B cell (primary cell): ENCODE measurements at regions not wholly inside any gene's neighbourhood (a gene's known extent, or its start where the extent isn't known, plus 50 kb on each side); places are given as distances from the start of the nearest gene placed in this dataset.

Experiments used
- ATAC-seq: fragments of 200-7000 bp; cut with Tn5 transposase; one replicate; pipeline ENCODE4 v1.10.0; 2021; ENCODE audit warnings: low read depth, mild to moderate bottlenecking, moderate number of reproducible peaks, moderate library complexity
- CTCF ChIA-PET: fragments of 350-600 bp; sonication (Branson Sonifier 250); formaldehyde crosslinking; loops from one replicate; lab custom pipeline; 2021; ENCODE audit warnings: antibody characterized with exemption, inconsistent platforms; lab: Charles Lee
- POLR2A ChIA-PET: fragments of 350-600 bp; sonication (Branson Sonifier 250); formaldehyde crosslinking; loops from one replicate; lab custom pipeline; 2021; ENCODE audit warnings: antibody characterized with exemption; lab: Charles Lee
- DNase-seq: peaks from one replicate; pipeline ENCODE4 v3.0.0; 2013
- H2AFZ ChIP-seq: 2 replicates; pipeline ENCODE4 v1.6.1; 2012; ENCODE audit warnings: mild to moderate bottlenecking, low read depth, low read length; ENCODE audit not compliant: insufficient read depth, poor library complexity, severe bottlenecking
- H3K27ac ChIP-seq, 2 donors: 1 replicate in 1 of 2; 2 replicates in 1 of 2; pipeline ENCODE4 v1.5.1; 2012 to 2013; ENCODE audit warnings: low read length in 2 of 2, mild to moderate bottlenecking in 2 of 2, moderate library complexity in 1 of 2
- H3K27me3 ChIP-seq, 4 experiments: fragments of 200-600 bp in 1 of 4; sonication (generic) in 1 of 4; replicated peaks in 1 of 4; 1 replicate in 2 of 4; 2 replicates in 2 of 4; pipeline versions ENCODE4 v1.6.1 to v1.7.0; 2013 to 2016; ENCODE audit warnings: low read length in 3 of 4, mild to moderate bottlenecking in 2 of 4, mixed read lengths in 1 of 4, moderate library complexity in 1 of 4; ENCODE audit not compliant: insufficient read depth in 4 of 4, control insufficient read depth in 3 of 4; ENCODE audit errors: control extremely low read depth in 1 of 4
- H3K36me3 ChIP-seq, 2 experiments: replicated peaks in 1 of 2; 1 replicate in 1 of 2; 2 replicates in 1 of 2; pipeline versions ENCODE4 v1.6.1 to v1.7.1; 2013; ENCODE audit warnings: low read length in 1 of 2; ENCODE audit not compliant: insufficient read depth in 2 of 2, control insufficient read depth in 1 of 2; ENCODE audit errors: control extremely low read depth in 1 of 2, extremely low read depth in 1 of 2
- H3K4me1 ChIP-seq, 2 donors: fragments of 200-600 bp in 1 of 2; sonication (generic) in 1 of 2; 1 replicate in 1 of 2; 2 replicates in 1 of 2; pipeline versions ENCODE4 v1.5.1 to v1.6.1; 2013 to 2017; ENCODE audit warnings: low read length in 2 of 2; ENCODE audit not compliant: control insufficient read depth in 2 of 2, insufficient read depth in 2 of 2
- H3K4me2 ChIP-seq: replicated peaks from 2 replicates; pipeline ENCODE3; 2012; ENCODE audit warnings: mild to moderate bottlenecking, low read depth, low read length; ENCODE audit not compliant: poor library complexity, severe bottlenecking
- H3K4me3 ChIP-seq, 5 experiments: fragments of 200-600 bp in 1 of 5; sonication (generic) in 1 of 5; 1 replicate in 3 of 5; 2 replicates in 2 of 5; pipeline versions ENCODE4 v1.5.1 to v1.7.0; 2011 to 2016; ENCODE audit warnings: low read length in 4 of 5, mild to moderate bottlenecking in 4 of 5, low read depth in 2 of 5, control low read depth in 1 of 5, moderate library complexity in 1 of 5; ENCODE audit not compliant: insufficient read depth in 1 of 5; ENCODE audit errors: control extremely low read depth in 1 of 5, extremely low read depth in 1 of 5
- H3K79me2 ChIP-seq: fragments of 200-600 bp; sonication (generic); one replicate; pipeline ENCODE4 v1.6.0; 2016; ENCODE audit warnings: low read length; ENCODE audit not compliant: control insufficient read depth, insufficient read depth
- H3K9ac ChIP-seq: fragments of 200-600 bp; sonication (generic); 2 replicates; pipeline ENCODE4 v1.6.1; 2017; ENCODE audit warnings: mild to moderate bottlenecking, low read length, moderate library complexity
- H3K9me3 ChIP-seq, 3 donors: one replicate each; pipeline versions ENCODE4 v1.6.1 to v1.7.1; 2013; ENCODE audit warnings: low read length in 2 of 3; ENCODE audit not compliant: control insufficient read depth in 2 of 3, insufficient read depth in 1 of 3; ENCODE audit errors: control extremely low read depth in 1 of 3
- H4K20me1 ChIP-seq: 2 replicates; pipeline ENCODE4 v1.6.0; 2012; ENCODE audit warnings: mild to moderate bottlenecking, low read length; ENCODE audit not compliant: insufficient read depth, control insufficient read depth, poor library complexity, severe bottlenecking
- H3K27ac Mint-ChIP-seq: one replicate; pipeline ENCODE4 v1.8.0; 2021; ENCODE audit warnings: mixed read lengths
- H3K27me3 Mint-ChIP-seq: one replicate; pipeline ENCODE4 v1.8.0; 2021; ENCODE audit warnings: mixed read lengths
- H3K4me1 Mint-ChIP-seq: one replicate; pipeline ENCODE4 v1.8.0; 2021; ENCODE audit warnings: mixed read lengths
- H3K4me3 Mint-ChIP-seq: one replicate; pipeline ENCODE4 v1.8.0; 2021; ENCODE audit warnings: mixed read lengths
- H3K9me3 Mint-ChIP-seq: one replicate; pipeline ENCODE4 v1.8.0; 2022; ENCODE audit warnings: mixed read lengths; ENCODE audit not compliant: insufficient read depth
- EZH2 ChIP-seq: IDR thresholded peaks from 2 replicates; pipeline ENCODE4 v1.6.1; 2012; ENCODE audit warnings: borderline replicate concordance, low read depth, mild to moderate bottlenecking, moderate library complexity, low read length; ENCODE audit not compliant: insufficient read depth, poor library complexity, severe bottlenecking
- WGBS: methylation state at CpG from one replicate; pipeline ENCODE4 v1.1.5; 2013; ENCODE audit warnings: missing lambda C conversion rate; ENCODE audit not compliant: insufficient coverage; 5-methylcytosine and 5-hydroxymethylcytosine counted together
- intact Hi-C: fragments of 100-400 bp; cut with micrococcal nuclease; formaldehyde crosslinking; loops from one replicate; pipeline ENCODE4 v1.10.0; 2022
- TF ChIP-seq, protein P1 (sequence below): fragments of 200-600 bp; IDR thresholded peaks from one replicate; pipeline ENCODE4 v1.8.0; 2022; ENCODE audit warnings: antibody characterized with exemption, mild to moderate bottlenecking

DNA sequence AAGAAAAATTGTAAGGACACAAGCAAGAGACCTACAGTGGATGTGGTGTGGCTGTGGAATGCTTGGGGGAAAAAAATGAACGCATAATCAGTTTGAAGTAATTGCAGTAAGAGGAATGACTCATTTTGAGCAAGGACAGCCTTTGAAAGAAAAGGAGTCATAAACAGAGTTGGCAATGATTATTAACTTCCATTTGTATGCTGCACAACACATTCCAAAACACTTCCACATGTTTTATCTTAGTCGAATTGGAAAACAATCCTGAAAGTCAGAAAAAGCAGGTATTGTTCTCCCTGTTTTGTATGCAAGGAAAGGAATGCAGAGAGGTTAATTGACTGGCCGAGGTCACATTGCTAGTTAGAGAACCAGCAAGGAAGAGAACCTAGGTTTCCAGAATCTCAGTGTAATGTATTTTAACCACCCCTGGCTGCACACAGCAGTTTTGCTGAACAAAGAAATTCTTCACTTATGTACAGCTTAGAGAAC is 630.0 kb upstream of the MIR17HG start:
- no peak for DNase-seq
- POLR2A ChIA-PET, result no interaction called here
- Mint-ChIP-seq H3K4me1 (no peaks in the 10 kb centered on the region), H3K27ac (no peak overlapping the region), H3K27me3 (no peaks in the 10 kb centered on the region), H3K9me3 (peaks cover 4% of the 10 kb centered on the region), H3K4me3 (no peak overlapping the region)
- Histone ChIP-seq H3K79me2 (no peaks in the 10 kb centered on the region), H3K4me2 (no peak overlapping the region), H2AFZ (no peak overlapping the region), H3K4me1 (no peaks in the 10 kb centered on the region), H3K9me3 (peaks cover 0 to 1% (median 0%) of the 10 kb centered on the region in 3 donors), H3K36me3 (no peaks in the 10 kb centered on the region), H3K27me3 (no peaks in the 10 kb centered on the region), H4K20me1 (no peaks in the 10 kb centered on the region), H3K27ac (no peak overlapping the region), H3K4me3 (no peak overlapping the region), H3K9ac (no peak overlapping the region)
- no peak for TF ChIP-seq EZH2
- TF ChIP-seq, protein P1, sequence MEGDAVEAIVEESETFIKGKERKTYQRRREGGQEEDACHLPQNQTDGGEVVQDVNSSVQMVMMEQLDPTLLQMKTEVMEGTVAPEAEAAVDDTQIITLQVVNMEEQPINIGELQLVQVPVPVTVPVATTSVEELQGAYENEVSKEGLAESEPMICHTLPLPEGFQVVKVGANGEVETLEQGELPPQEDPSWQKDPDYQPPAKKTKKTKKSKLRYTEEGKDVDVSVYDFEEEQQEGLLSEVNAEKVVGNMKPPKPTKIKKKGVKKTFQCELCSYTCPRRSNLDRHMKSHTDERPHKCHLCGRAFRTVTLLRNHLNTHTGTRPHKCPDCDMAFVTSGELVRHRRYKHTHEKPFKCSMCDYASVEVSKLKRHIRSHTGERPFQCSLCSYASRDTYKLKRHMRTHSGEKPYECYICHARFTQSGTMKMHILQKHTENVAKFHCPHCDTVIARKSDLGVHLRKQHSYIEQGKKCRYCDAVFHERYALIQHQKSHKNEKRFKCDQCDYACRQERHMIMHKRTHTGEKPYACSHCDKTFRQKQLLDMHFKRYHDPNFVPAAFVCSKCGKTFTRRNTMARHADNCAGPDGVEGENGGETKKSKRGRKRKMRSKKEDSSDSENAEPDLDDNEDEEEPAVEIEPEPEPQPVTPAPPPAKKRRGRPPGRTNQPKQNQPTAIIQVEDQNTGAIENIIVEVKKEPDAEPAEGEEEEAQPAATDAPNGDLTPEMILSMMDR, result no peak
- CTCF ChIA-PET, result no interaction called here
- intact Hi-C loops, result no loop called here
- ATAC-seq, result no peak
- 100% methylated on average over 1 of the region's 3 CpGs for whole genome bisulfite sequencing

DNA sequence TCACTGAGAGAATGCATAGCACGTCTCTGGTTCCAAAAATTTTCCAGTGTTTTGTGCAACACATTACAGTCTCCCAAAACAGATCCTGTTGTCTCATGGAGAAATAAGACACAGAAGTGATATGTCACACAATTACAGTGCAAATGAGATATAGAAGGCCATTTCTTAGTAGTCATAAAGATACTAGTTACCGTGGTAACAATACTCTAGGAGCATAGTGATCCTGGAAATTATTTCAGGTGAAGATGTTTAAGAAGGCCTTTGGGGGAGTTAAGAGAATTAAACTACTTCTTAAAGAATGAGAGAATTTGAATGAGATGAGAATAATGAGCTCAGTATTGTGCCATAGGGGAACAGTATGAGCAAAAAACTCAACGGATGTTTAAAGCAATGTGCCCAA is 628.0 kb upstream of the MIR17HG start:
- WGBS, result 100% methylated on average over 1 of the region's 3 CpGs

More for the DNA sequence above, 628.0 kb upstream of the MIR17HG start:
- intact Hi-C loops, result no loop called here
- peaks cover 4% of the 10 kb centered on the region for H3K9me3 Mint-ChIP-seq
- Histone ChIP-seq H3K9ac (no peak overlapping the region), H3K4me1 (no peaks in the 10 kb centered on the region), H2AFZ (no peak overlapping the region), H3K27me3 (no peaks in the 10 kb centered on the region), H3K4me3 (no peak overlapping the region), H3K4me2 (no peak overlapping the region), H3K79me2 (no peaks in the 10 kb centered on the region), H3K36me3 (no peaks in the 10 kb centered on the region), H3K9me3 (peaks cover 0 to 3% (median 0%) of the 10 kb centered on the region in 3 donors), H4K20me1 (no peaks in the 10 kb centered on the region), H3K27ac (no peak overlapping the region)
- TF ChIP-seq, protein P1, result no peak
- TF ChIP-seq EZH2, result no peak
- H3K27me3 Mint-ChIP-seq, result no peaks in the 10 kb centered on the region
- H3K4me1 Mint-ChIP-seq, result no peaks in the 10 kb centered on the region
- ATAC-seq (no peak), DNase-seq (no peak)
- ChIA-PET CTCF (no interaction called here), POLR2A (no interaction called here)
- H3K27ac Mint-ChIP-seq, result no peak overlapping the region
- no peak overlapping the region for H3K4me3 Mint-ChIP-seq
